GM18517 (cell line): ENCODE measurements at regions not wholly inside any gene's neighbourhood (a gene's known extent, or its start where the extent isn't known, plus 50 kb on each side); places are given as distances from the start of the nearest gene placed in this dataset.
"Not testable (repeated sequence)": the region's sequence is repeated elsewhere in the genome, so short reads cannot be mapped to it uniquely, and the experiment has no call there.

ENCODE experiments used
- ATAC-seq: cut with Tn5 transposase; IDR thresholded peaks from one replicate; pipeline ENCODE4 v1.9.1; 2021; ENCODE audit warnings: mild to moderate bottlenecking, moderate library complexity; ENCODE audit not compliant: unreplicated experiment

GRCh38 chr21:8377093-8377841 is 2144.1 kb upstream of the TPTE start:
- not testable (repeated sequence) for ATAC-seq

- peak; percentile 50 for ATAC-seq
Observed at GRCh38 chr21:8380419-8381079, 2140.8 kb upstream of the TPTE start.

GRCh38 chr21:8388169-8388939 is 2133.0 kb upstream of the TPTE start:
- ATAC-seq: not testable (repeated sequence)

GRCh38 chr21:8388940-8389238 is 2132.5 kb upstream of the TPTE start:
- ATAC-seq: not testable (repeated sequence)

GRCh38 chr21:8390550-8391171 is 2130.7 kb upstream of the TPTE start:
- peak; percentile 64 for ATAC-seq

- not testable (repeated sequence) for ATAC-seq
Observed at GRCh38 chr21:8394380-8394779, 2127.0 kb upstream of the TPTE start.

- ATAC-seq: not testable (repeated sequence)
Observed at GRCh38 chr21:8395992-8396391, 2125.4 kb upstream of the TPTE start.

- ATAC-seq: not testable (repeated sequence)
Observed at GRCh38 chr21:8398870-8399437, 2122.4 kb upstream of the TPTE start.

- ATAC-seq: not testable (repeated sequence)
Observed at GRCh38 chr21:8399866-8400265, 2121.5 kb upstream of the TPTE start.

- ATAC-seq: not testable (repeated sequence)
Observed at GRCh38 chr21:8401799-8402198, 2119.6 kb upstream of the TPTE start.

- ATAC-seq: not testable (repeated sequence)
Observed at GRCh38 chr21:8406331-8406730, 2115.1 kb upstream of the TPTE start.

GRCh38 chr21:8411139-8411671 is 2110.2 kb upstream of the TPTE start:
- ATAC-seq: not testable (repeated sequence)

GRCh38 chr21:8419925-8420560 is 2101.3 kb upstream of the TPTE start:
- ATAC-seq: peak; percentile 77

GRCh38 chr21:8427790-8428667 is 2093.4 kb upstream of the TPTE start:
- peak; percentile 47 for ATAC-seq

GRCh38 chr21:8428668-8429456 is 2092.5 kb upstream of the TPTE start:
- ATAC-seq: peak; percentile 73

GRCh38 chr21:8434710-8435109 is 2086.7 kb upstream of the TPTE start:
- not testable (repeated sequence) for ATAC-seq

- ATAC-seq: not testable (repeated sequence)
Observed at GRCh38 chr21:8443093-8443492, 2078.3 kb upstream of the TPTE start.

- not testable (repeated sequence) for ATAC-seq
Observed at GRCh38 chr21:8449807-8450206, 2071.6 kb upstream of the TPTE start.
